NCI-H2029 treated with DMSO at 0.1 percent for 48 hours (cell line): ENCODE measurements at regions not wholly inside any gene's neighbourhood (a gene's known extent, or its start where the extent isn't known, plus 50 kb on each side); places are given as distances from the start of the nearest gene placed in this dataset.
"Not testable (repeated sequence)": the region's sequence is repeated elsewhere in the genome, so short reads cannot be mapped to it uniquely, and the experiment has no call there.

ENCODE experiments used
- DNase-seq: peaks from one replicate; lab custom pipeline; 2025; lab: John Stamatoyannopoulos, UW

- no peak for DNase-seq
Observed at GRCh38 chr16:79864032-79864780, 263.7 kb upstream of the MAF start.

- DNase-seq: no peak
Observed at GRCh38 chr16:79863128-79864031, 262.8 kb upstream of the MAF start.

GRCh38 chr16:79862601-79863000 is 262.1 kb upstream of the MAF start:
- DNase-seq: no peak

GRCh38 chr16:79856581-79856980 is 256.0 kb upstream of the MAF start:
- no peak for DNase-seq

- DNase-seq: no peak
Observed at GRCh38 chr16:79850348-79850747, 249.8 kb upstream of the MAF start.

GRCh38 chr16:79849119-79849518 is 248.6 kb upstream of the MAF start:
- no peak for DNase-seq

GRCh38 chr16:79848719-79849118 is 248.2 kb upstream of the MAF start:
- no peak for DNase-seq

GRCh38 chr16:79847569-79847968 is 247.0 kb upstream of the MAF start:
- DNase-seq: no peak

- no peak for DNase-seq
Observed at GRCh38 chr16:79847101-79847500, 246.6 kb upstream of the MAF start.

GRCh38 chr16:79845734-79846135 is 245.2 kb upstream of the MAF start:
- DNase-seq: no peak

- DNase-seq: no peak
Observed at GRCh38 chr16:79845033-79845733, 244.6 kb upstream of the MAF start.

GRCh38 chr16:79844603-79845002 is 244.1 kb upstream of the MAF start:
- no peak for DNase-seq

- no peak for DNase-seq
Observed at GRCh38 chr16:79843631-79844043, 243.1 kb upstream of the MAF start.

- no peak for DNase-seq
Observed at GRCh38 chr16:79843145-79843544, 242.6 kb upstream of the MAF start.

GRCh38 chr16:79842197-79842596 is 241.7 kb upstream of the MAF start:
- DNase-seq: no peak

- no peak for DNase-seq
Observed at GRCh38 chr16:79839466-79840341, 239.2 kb upstream of the MAF start.

- DNase-seq: no peak
Observed at GRCh38 chr16:79838496-79839259, 238.1 kb upstream of the MAF start.

GRCh38 chr16:79836144-79836543 is 235.6 kb upstream of the MAF start:
- DNase-seq: no peak

GRCh38 chr16:79835194-79835593 is 234.7 kb upstream of the MAF start:
- DNase-seq: no peak

- DNase-seq: no peak
Observed at GRCh38 chr16:79834720-79835119, 234.2 kb upstream of the MAF start.

- not testable (repeated sequence) for DNase-seq
Observed at GRCh38 chr16:79834003-79834402, 233.5 kb upstream of the MAF start.
